Common myeloid progenitor, CD34-positive (primary cell): ENCODE measurements at regions not wholly inside any gene's neighbourhood (a gene's known extent, or its start where the extent isn't known, plus 50 kb on each side); places are given as distances from the start of the nearest gene placed in this dataset.

Source experiments
- CTCF ChIA-PET: fragments of 350-600 bp; sonication (Branson Sonifier 250); formaldehyde crosslinking; loops from one replicate; lab custom pipeline; 2021; ENCODE audit warnings: antibody characterized with exemption; lab: Charles Lee
- POLR2A ChIA-PET: fragments of 350-600 bp; sonication (Branson Sonifier 250); formaldehyde crosslinking; loops from one replicate; lab custom pipeline; 2021; ENCODE audit warnings: antibody characterized with exemption; lab: Charles Lee
- DNase-seq, 3 donors: peaks; one replicate each; pipeline versions ENCODE4 v3.0.0 to v3.0.0-alpha.2; 2013
- H3K27ac ChIP-seq, 2 experiments: 1 replicate in 1 of 2; 2 replicates in 1 of 2; pipeline ENCODE4 v1.7.0; 2013; ENCODE audit warnings: inconsistent platforms in 2 of 2, low read length in 2 of 2, mild to moderate bottlenecking in 2 of 2, low read depth in 1 of 2, moderate library complexity in 1 of 2; ENCODE audit not compliant: severe bottlenecking in 2 of 2, insufficient read depth in 1 of 2, poor library complexity in 1 of 2
- H3K27me3 ChIP-seq, 5 experiments: replicated peaks in 2 of 5; 1 replicate in 3 of 5; 2 replicates in 2 of 5; pipeline versions ENCODE4 v1.6.1 to v1.7.0; 2013; ENCODE audit warnings: low read length in 4 of 5, mild to moderate bottlenecking in 2 of 5, moderate library complexity in 2 of 5, inconsistent platforms in 1 of 5; ENCODE audit not compliant: insufficient read depth in 5 of 5, control insufficient read depth in 4 of 5
- H3K36me3 ChIP-seq, 4 experiments: 1 replicate in 2 of 4; 2 replicates in 2 of 4; pipeline versions ENCODE4 v1.6.1 to v1.7.0; 2013; ENCODE audit warnings: low read length in 3 of 4, control low read depth in 1 of 4, mild to moderate bottlenecking in 1 of 4; ENCODE audit not compliant: control insufficient read depth in 4 of 4, insufficient read depth in 4 of 4
- H3K4me1 ChIP-seq, 4 experiments: 1 replicate in 3 of 4; 2 replicates in 1 of 4; pipeline versions ENCODE4 v1.6.1 to v1.7.1; 2013; ENCODE audit warnings: low read length in 3 of 4, mild to moderate bottlenecking in 3 of 4, control low read depth in 1 of 4, inconsistent platforms in 1 of 4, moderate library complexity in 1 of 4; ENCODE audit not compliant: control insufficient read depth in 4 of 4, insufficient read depth in 4 of 4; ENCODE audit errors: control extremely low read depth in 1 of 4
- H3K4me3 ChIP-seq, 7 experiments: 1 replicate in 4 of 7; 2 replicates in 3 of 7; pipeline versions ENCODE4 v1.5.1 to v1.7.0; 2013; ENCODE audit warnings: mild to moderate bottlenecking in 7 of 7, low read length in 6 of 7, moderate library complexity in 6 of 7, inconsistent platforms in 2 of 7, low read depth in 2 of 7, control low read depth in 1 of 7; ENCODE audit not compliant: insufficient read depth in 4 of 7, control insufficient read depth in 1 of 7; ENCODE audit errors: extremely low read depth in 1 of 7
- H3K9me3 ChIP-seq, 5 experiments: 1 replicate in 4 of 5; 2 replicates in 1 of 5; pipeline versions ENCODE4 v1.6.1 to v1.7.1; 2013; ENCODE audit warnings: low read length in 4 of 5, mild to moderate bottlenecking in 2 of 5, inconsistent platforms in 1 of 5, low read depth in 1 of 5, moderate library complexity in 1 of 5; ENCODE audit not compliant: control insufficient read depth in 4 of 5, insufficient read depth in 2 of 5; ENCODE audit errors: control extremely low read depth in 1 of 5
- WGBS: methylation state at CpG from one replicate; pipeline ENCODE4 v1.1.5; 2013; ENCODE audit not compliant: insufficient coverage; 5-methylcytosine and 5-hydroxymethylcytosine counted together

GRCh38 chr2:172226244-172227061, 123.8 kb upstream of the DLX2 start:
- H3K36me3 ChIP-seq = no peaks in the 10 kb centered on the region
- WGBS = 60% methylated on average over 2 of the region's 9 CpGs
- H3K4me1 ChIP-seq = peaks cover 6 to 88% (median 59%) of the 10 kb centered on the region in 4 experiments
- POLR2A ChIA-PET = interaction anchor here (0.6 kb wide), 1 partner anchor 197 kb away, joined by 3 read pairs; no protein-coding TSS in a partner anchor
- H3K27me3 ChIP-seq = no peaks in the 10 kb centered on the region
- H3K27ac ChIP-seq = no peak overlapping the region
- H3K4me3 ChIP-seq = no peak overlapping the region
- DNase-seq = peak; percentile 31 to 86 (median 72)
- no peaks in the 10 kb centered on the region for H3K9me3 ChIP-seq
- CTCF ChIA-PET = interaction anchor here (1.0 to 3.5 kb wide), 12 partner anchors 8 to 215 kb away, joined by 3 to 17 read pairs (median 4); no protein-coding TSS in a partner anchor

GRCh38 chr2:172227719-172228118, 125.0 kb upstream of the DLX2 start:
- Histone ChIP-seq H3K36me3 (no peaks in the 10 kb centered on the region), H3K4me1 (peaks cover 6 to 94% (median 66%) of the 10 kb centered on the region in 4 experiments), H3K9me3 (no peaks in the 10 kb centered on the region), H3K27me3 (no peaks in the 10 kb centered on the region), H3K4me3 (peak overlapping the region in 2 of 7 experiments; percentile 40 to 42), H3K27ac (peak overlapping the region in 1 of 2 experiments; percentile 7)
- DNase-seq = peak; percentile 34 to 74 (median 60)
- POLR2A ChIA-PET = no interaction called here
- CTCF ChIA-PET = interaction anchor here (0.9 to 3.5 kb wide), 13 partner anchors 9 to 240 kb away, joined by 3 to 17 read pairs (median 4); no protein-coding TSS in a partner anchor
- 17% methylated on average over 3 of the region's 4 CpGs for WGBS

- Histone ChIP-seq H3K27ac (peak overlapping the region in 1 of 2 experiments; percentile 7), H3K4me1 (peaks cover 6 to 93% (median 66%) of the 10 kb centered on the region in 4 experiments), H3K4me3 (peak overlapping the region in 2 of 7 experiments; percentile 40 to 42), H3K9me3 (no peaks in the 10 kb centered on the region), H3K36me3 (no peaks in the 10 kb centered on the region), H3K27me3 (no peaks in the 10 kb centered on the region)
- CTCF ChIA-PET = interaction anchor here (1.1 to 3.1 kb wide), 8 partner anchors 10 to 239 kb away, joined by 3 to 10 read pairs (median 4); no protein-coding TSS in a partner anchor
- no peak for DNase-seq
- WGBS = 92% methylated on average over 6 of the region's 10 CpGs
- POLR2A ChIA-PET = no interaction called here
Observed at GRCh38 chr2:172228177-172228808, 125.6 kb upstream of the DLX2 start.

- 40% methylated on average over 1 of the region's 4 CpGs for WGBS
- Histone ChIP-seq H3K4me1 (peaks cover 6 to 90% (median 68%) of the 10 kb centered on the region in 4 experiments), H3K36me3 (no peaks in the 10 kb centered on the region), H3K4me3 (peak overlapping the region in 4 of 7 experiments; percentile 6 to 40 (median 28)), H3K27me3 (no peaks in the 10 kb centered on the region), H3K9me3 (no peaks in the 10 kb centered on the region), H3K27ac (peak overlapping the region; percentile 18 to 37)
- CTCF ChIA-PET = interaction anchor here (0.7 to 1.9 kb wide), 8 partner anchors 9 to 224 kb away, joined by 3 to 5 read pairs (median 4); no protein-coding TSS in a partner anchor
- peak in 1 of 3 donors; percentile 53 for DNase-seq
- POLR2A ChIA-PET = no interaction called here
Observed at GRCh38 chr2:172229125-172229524, 126.4 kb upstream of the DLX2 start.

- peaks cover 6 to 92% (median 79%) of the 10 kb centered on the region in 4 experiments for H3K4me1 ChIP-seq
- H3K9me3 ChIP-seq = no peaks in the 10 kb centered on the region
- peak overlapping the region in 2 of 7 experiments; percentile 11 to 12 for H3K4me3 ChIP-seq
- no CpG with 5 or more reads among the region's 5 CpGs for WGBS
- CTCF ChIA-PET = interaction anchor here (0.8 to 3.5 kb wide), 15 partner anchors 9 to 234 kb away, joined by 3 to 16 read pairs (median 4); no protein-coding TSS in a partner anchor
- POLR2A ChIA-PET = no interaction called here
- no peak for DNase-seq
- no peaks in the 10 kb centered on the region for H3K27me3 ChIP-seq
- H3K27ac ChIP-seq = no peak overlapping the region
- no peaks in the 10 kb centered on the region for H3K36me3 ChIP-seq
Observed at GRCh38 chr2:172230332-172230888, 127.7 kb upstream of the DLX2 start.

- POLR2A ChIA-PET = no interaction called here
- WGBS = 98% methylated on average over 5 of the region's 6 CpGs
Observed at GRCh38 chr2:172230889-172231401, 128.2 kb upstream of the DLX2 start.

More at GRCh38 chr2:172230889-172231401, 128.2 kb upstream of the DLX2 start:
- Histone ChIP-seq H3K4me1 (peaks cover 7 to 92% (median 81%) of the 10 kb centered on the region in 4 experiments), H3K36me3 (no peaks in the 10 kb centered on the region), H3K4me3 (peak overlapping the region in 1 of 7 experiments; percentile 12), H3K27me3 (no peaks in the 10 kb centered on the region), H3K9me3 (no peaks in the 10 kb centered on the region), H3K27ac (no peak overlapping the region)
- no peak for DNase-seq
- CTCF ChIA-PET = interaction anchor here (0.9 to 3.5 kb wide), 11 partner anchors 9 to 233 kb away, joined by 3 to 16 read pairs (median 4); no protein-coding TSS in a partner anchor
